DMS53 (cell line): ENCODE measurements at regions not wholly inside any gene's neighbourhood (a gene's known extent, or its start where the extent isn't known, plus 50 kb on each side); places are given as distances from the start of the nearest gene placed in this dataset.
"Not testable (repeated sequence)": the region's sequence is repeated elsewhere in the genome, so short reads cannot be mapped to it uniquely, and the experiment has no call there.

Experiments
- DNase-seq: peaks from one replicate; lab custom pipeline; 2025; lab: John Stamatoyannopoulos, UW

GRCh38 chr17:20944014-20944865, 98.6 kb downstream of the USP22 start:
- DNase-seq: peak; percentile 87

- DNase-seq: not testable (repeated sequence)
Observed at GRCh38 chr17:20947708-20948107, 95.1 kb downstream of the USP22 start.

GRCh38 chr17:20948984-20949777, 93.6 kb downstream of the USP22 start:
- no peak for DNase-seq
